Endothelial cell of hepatic sinusoid (primary cell): ENCODE measurements at regions not wholly inside any gene's neighbourhood (a gene's known extent, or its start where the extent isn't known, plus 50 kb on each side); places are given as distances from the start of the nearest gene placed in this dataset.

ENCODE experiments used
- in situ Hi-C: cut with HindIII; loops from 2 replicates; pipeline ENCODE4 v1.10.0; 2017; ENCODE audit warnings: low sequenced_read_pairs

- in situ Hi-C loops: no loop called here
Measured at GRCh38 chr4:73001885-73002284, 67.6 kb downstream of the COX18 start.

- in situ Hi-C loops: no loop called here
Measured at GRCh38 chr4:72997409-72997808, 72.1 kb downstream of the COX18 start.

- in situ Hi-C loops: no loop called here
Measured at GRCh38 chr4:72994670-72995069, 74.8 kb downstream of the COX18 start.

- in situ Hi-C loops: no loop called here
Measured at GRCh38 chr4:72993876-72994275, 75.6 kb downstream of the COX18 start.

- in situ Hi-C loops: no loop called here
Measured at GRCh38 chr4:72991873-72992272, 77.6 kb downstream of the COX18 start.

- in situ Hi-C loops: no loop called here
Measured at GRCh38 chr4:72987741-72988729, 81.5 kb downstream of the COX18 start.

- in situ Hi-C loops: no loop called here
Measured at GRCh38 chr4:72984351-72984750, 85.2 kb downstream of the COX18 start.

- in situ Hi-C loops: no loop called here
Measured at GRCh38 chr4:72983709-72984108, 85.8 kb downstream of the COX18 start.

- in situ Hi-C loops: loop anchor here (5.0 kb wide), 2 partner anchors 36 to 54 kb away; no protein-coding TSS in a partner anchor
Measured at GRCh38 chr4:72977936-72978485, 91.5 kb downstream of the COX18 start.

- in situ Hi-C loops: loop anchor here (5.0 kb wide), 2 partner anchors 33 to 57 kb away; no protein-coding TSS in a partner anchor
Measured at GRCh38 chr4:72975488-72975784, 94.1 kb downstream of the COX18 start.

- in situ Hi-C loops: loop anchor here (5.0 kb wide), 2 partner anchors 33 to 57 kb away; no protein-coding TSS in a partner anchor
Measured at GRCh38 chr4:72974694-72975487, 94.6 kb downstream of the COX18 start.

- in situ Hi-C loops: no loop called here
Measured at GRCh38 chr4:72971572-72971971, 97.9 kb downstream of the COX18 start.

GRCh38 chr4:72970756-72971155, 98.8 kb downstream of the COX18 start:
- in situ Hi-C loops: no loop called here

GRCh38 chr4:72969976-72970375, 99.5 kb downstream of the COX18 start:
- in situ Hi-C loops: no loop called here

GRCh38 chr4:72966652-72967051, 102.9 kb downstream of the COX18 start:
- in situ Hi-C loops: no loop called here

GRCh38 chr4:72959411-72959810, 110.1 kb downstream of the COX18 start:
- in situ Hi-C loops: no loop called here

GRCh38 chr4:72954811-72955210, 114.7 kb downstream of the COX18 start:
- in situ Hi-C loops: no loop called here

- in situ Hi-C loops: no loop called here
Measured at GRCh38 chr4:72953571-72953970, 115.9 kb downstream of the COX18 start.

GRCh38 chr4:72951628-72952027, 117.9 kb downstream of the COX18 start:
- in situ Hi-C loops: no loop called here

- in situ Hi-C loops: no loop called here
Measured at GRCh38 chr4:72951147-72951546, 118.4 kb downstream of the COX18 start.

- in situ Hi-C loops: no loop called here
Measured at GRCh38 chr4:72948080-72948479, 121.4 kb downstream of the COX18 start.
